Skeletal muscle cell (primary cell): ENCODE measurements at regions not wholly inside any gene's neighbourhood (a gene's known extent, or its start where the extent isn't known, plus 50 kb on each side); places are given as distances from the start of the nearest gene placed in this dataset.

Experiments
- DNase-seq: peaks from one replicate; pipeline ENCODE4 v3.0.0-alpha.2; 2010; ENCODE audit warnings: low read depth
- H3K4me3 ChIP-seq: 2 replicates; pipeline ENCODE4 v1.5.1; 2011; ENCODE audit warnings: low read depth, mild to moderate bottlenecking, control low read depth, low read length, moderate library complexity

- H3K4me3 ChIP-seq, result no peak overlapping the region
- no peak for DNase-seq
These were observed 164.4 kb upstream of the PRDM1 start for GRCh38 chr6:105921781-105922180.

- no peak overlapping the region for H3K4me3 ChIP-seq
- no peak for DNase-seq
These were observed 166.1 kb upstream of the PRDM1 start for GRCh38 chr6:105920071-105920470.

GRCh38 chr6:105917038-105917695 lies 169.0 kb upstream of the PRDM1 start:
- no peak for DNase-seq
- H3K4me3 ChIP-seq, result no peak overlapping the region

GRCh38 chr6:105911106-105911629 lies 175.0 kb upstream of the PRDM1 start:
- H3K4me3 ChIP-seq, result no peak overlapping the region
- DNase-seq, result no peak

GRCh38 chr6:105909106-105909505 lies 177.0 kb upstream of the PRDM1 start:
- H3K4me3 ChIP-seq, result no peak overlapping the region
- no peak for DNase-seq

GRCh38 chr6:105907991-105908390 lies 178.1 kb upstream of the PRDM1 start:
- H3K4me3 ChIP-seq, result no peak overlapping the region
- DNase-seq, result no peak

GRCh38 chr6:105907301-105907700 lies 178.8 kb upstream of the PRDM1 start:
- no peak for DNase-seq
- no peak overlapping the region for H3K4me3 ChIP-seq

- DNase-seq, result no peak
- H3K4me3 ChIP-seq, result no peak overlapping the region
These were observed 183.6 kb upstream of the PRDM1 start for GRCh38 chr6:105902401-105903031.

- no peak for DNase-seq
These were observed 184.6 kb upstream of the PRDM1 start for GRCh38 chr6:105901583-105901982.

GRCh38 chr6:105900125-105900937 lies 185.8 kb upstream of the PRDM1 start:
- DNase-seq, result peak; percentile 54
- no peak overlapping the region for H3K4me3 ChIP-seq

More at GRCh38 chr6:105901583-105901982, 184.6 kb upstream of the PRDM1 start:
- H3K4me3 ChIP-seq, result no peak overlapping the region

GRCh38 chr6:105898286-105898685 lies 187.8 kb upstream of the PRDM1 start:
- no peak overlapping the region for H3K4me3 ChIP-seq
- DNase-seq, result peak; percentile 42

- DNase-seq, result no peak
- H3K4me3 ChIP-seq, result no peak overlapping the region
These were observed 189.0 kb upstream of the PRDM1 start for GRCh38 chr6:105897131-105897530.

- H3K4me3 ChIP-seq, result no peak overlapping the region
- no peak for DNase-seq
These were observed 189.4 kb upstream of the PRDM1 start for GRCh38 chr6:105896821-105897095.

- DNase-seq, result no peak
- H3K4me3 ChIP-seq, result no peak overlapping the region
These were observed 189.9 kb upstream of the PRDM1 start for GRCh38 chr6:105896052-105896820.

GRCh38 chr6:105894556-105894955 lies 191.6 kb upstream of the PRDM1 start:
- DNase-seq, result no peak

GRCh38 chr6:105893741-105894140 lies 192.4 kb upstream of the PRDM1 start:
- DNase-seq, result no peak
- no peak overlapping the region for H3K4me3 ChIP-seq

More at GRCh38 chr6:105894556-105894955, 191.6 kb upstream of the PRDM1 start:
- no peak overlapping the region for H3K4me3 ChIP-seq

GRCh38 chr6:105892577-105893262 lies 193.4 kb upstream of the PRDM1 start:
- no peak for DNase-seq
- H3K4me3 ChIP-seq, result no peak overlapping the region

- DNase-seq, result no peak
These were observed 195.5 kb upstream of the PRDM1 start for GRCh38 chr6:105890521-105891244.

GRCh38 chr6:105889902-105890301 lies 196.2 kb upstream of the PRDM1 start:
- no peak for DNase-seq
- no peak overlapping the region for H3K4me3 ChIP-seq

More at GRCh38 chr6:105890521-105891244, 195.5 kb upstream of the PRDM1 start:
- H3K4me3 ChIP-seq, result no peak overlapping the region
